Activated CD4-positive, alpha-beta T cell treated with anti-CD3 and anti-CD28 coated beads, Interleukin-2, Interleukin-4, amounts not matched to agents 100 ng/mL and 50 ng/mL, durations not matched to agents 16 hours and 8 hours (primary cell): ENCODE measurements at regions not wholly inside any gene's neighbourhood (a gene's known extent, or its start where the extent isn't known, plus 50 kb on each side); places are given as distances from the start of the nearest gene placed in this dataset.

ENCODE experiments used
- DNase-seq: peaks from one replicate; pipeline ENCODE4 v3.0.0-alpha.2; 2020; ENCODE audit warnings: low spot score

- no peak for DNase-seq
Observed at GRCh38 chr5:146940295-146940694, 61.7 kb upstream of the PPP2R2B start.

DNA sequence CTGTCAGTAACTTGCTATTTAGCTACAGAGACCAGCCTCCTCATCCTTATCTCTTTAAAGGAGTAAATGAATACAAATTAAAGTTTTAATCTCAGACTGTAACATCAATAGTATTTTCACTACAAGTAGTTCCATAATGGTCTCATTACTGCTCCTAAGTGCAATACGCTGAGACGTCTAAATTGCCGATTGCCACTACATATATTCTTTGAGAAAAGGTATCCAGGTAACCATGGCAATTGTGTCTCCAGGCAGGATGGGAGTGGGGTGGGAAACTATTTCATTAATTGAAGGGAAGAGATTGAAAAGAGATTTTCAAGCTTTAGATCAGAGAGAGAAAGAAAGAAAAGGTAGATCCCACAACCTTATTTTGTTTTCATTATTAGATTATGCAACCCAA, 65.5 kb upstream of the PPP2R2B start:
- no peak for DNase-seq

GRCh38 chr5:146944764-146945616, 66.4 kb upstream of the PPP2R2B start:
- no peak for DNase-seq

- no peak for DNase-seq
Observed at GRCh38 chr5:146945617-146946084, 67.1 kb upstream of the PPP2R2B start.

DNA sequence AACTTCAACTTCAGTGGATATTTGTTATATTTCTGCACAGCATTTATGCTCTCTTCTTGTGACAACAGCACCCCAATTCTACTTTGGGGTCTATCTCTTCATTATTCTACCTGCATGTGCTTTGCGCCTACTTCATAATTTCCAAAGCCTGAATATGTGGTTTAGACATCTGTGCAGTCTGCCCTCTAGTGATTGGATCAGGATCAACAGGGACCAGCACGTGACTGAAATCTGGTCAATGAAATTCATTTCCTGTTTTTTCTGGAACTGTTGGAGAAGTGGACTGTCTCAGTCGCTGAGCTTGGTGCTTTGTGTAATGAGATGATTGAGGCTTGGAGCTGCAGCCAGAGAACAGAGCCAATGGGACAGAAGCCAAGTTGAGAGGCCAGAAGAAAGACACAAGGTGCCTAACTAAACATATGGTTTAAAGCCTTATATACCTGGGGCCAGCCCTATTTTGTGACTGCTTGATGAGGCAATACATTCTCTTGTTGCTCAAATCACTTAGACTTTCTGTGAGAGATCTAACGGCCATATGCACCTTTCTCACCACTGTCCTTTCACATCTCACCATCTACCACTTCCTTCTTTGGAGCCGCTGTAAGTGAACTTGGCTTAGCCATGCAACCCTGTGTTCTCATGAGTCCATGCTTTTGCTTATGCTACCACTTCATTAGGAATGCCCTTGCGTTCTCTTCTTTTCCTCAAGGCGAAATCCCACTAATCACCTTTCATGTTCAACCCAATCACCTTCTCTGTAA, 68.8 kb upstream of the PPP2R2B start:
- no peak for DNase-seq

- no peak for DNase-seq
Observed at GRCh38 chr5:146948666-146949065, 70.1 kb upstream of the PPP2R2B start.

- DNase-seq: no peak
Observed at GRCh38 chr5:146952168-146952567, 73.6 kb upstream of the PPP2R2B start.

DNA sequence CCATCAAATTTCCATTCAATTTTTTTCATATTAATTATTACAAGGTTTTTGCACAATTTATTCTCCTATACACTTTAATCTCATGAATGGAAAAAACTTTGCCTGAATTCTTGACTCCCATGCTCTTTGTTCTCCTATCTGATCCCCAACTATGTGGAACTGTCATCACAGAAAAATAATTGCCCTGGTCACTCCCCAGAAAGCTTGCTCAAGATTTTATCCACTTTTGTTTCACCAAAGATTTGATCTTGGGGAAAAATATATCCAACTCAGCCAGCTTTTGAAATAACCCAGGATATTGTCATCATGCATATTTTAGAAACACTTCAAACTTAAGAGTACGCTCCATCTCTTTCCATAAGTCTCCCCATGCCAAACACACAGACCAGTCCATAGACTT, 77.7 kb upstream of the PPP2R2B start:
- no peak for DNase-seq

GRCh38 chr5:146959360-146959759, 80.8 kb upstream of the PPP2R2B start:
- no peak for DNase-seq

GRCh38 chr5:146962801-146963355, 84.3 kb upstream of the PPP2R2B start:
- no peak for DNase-seq

DNA sequence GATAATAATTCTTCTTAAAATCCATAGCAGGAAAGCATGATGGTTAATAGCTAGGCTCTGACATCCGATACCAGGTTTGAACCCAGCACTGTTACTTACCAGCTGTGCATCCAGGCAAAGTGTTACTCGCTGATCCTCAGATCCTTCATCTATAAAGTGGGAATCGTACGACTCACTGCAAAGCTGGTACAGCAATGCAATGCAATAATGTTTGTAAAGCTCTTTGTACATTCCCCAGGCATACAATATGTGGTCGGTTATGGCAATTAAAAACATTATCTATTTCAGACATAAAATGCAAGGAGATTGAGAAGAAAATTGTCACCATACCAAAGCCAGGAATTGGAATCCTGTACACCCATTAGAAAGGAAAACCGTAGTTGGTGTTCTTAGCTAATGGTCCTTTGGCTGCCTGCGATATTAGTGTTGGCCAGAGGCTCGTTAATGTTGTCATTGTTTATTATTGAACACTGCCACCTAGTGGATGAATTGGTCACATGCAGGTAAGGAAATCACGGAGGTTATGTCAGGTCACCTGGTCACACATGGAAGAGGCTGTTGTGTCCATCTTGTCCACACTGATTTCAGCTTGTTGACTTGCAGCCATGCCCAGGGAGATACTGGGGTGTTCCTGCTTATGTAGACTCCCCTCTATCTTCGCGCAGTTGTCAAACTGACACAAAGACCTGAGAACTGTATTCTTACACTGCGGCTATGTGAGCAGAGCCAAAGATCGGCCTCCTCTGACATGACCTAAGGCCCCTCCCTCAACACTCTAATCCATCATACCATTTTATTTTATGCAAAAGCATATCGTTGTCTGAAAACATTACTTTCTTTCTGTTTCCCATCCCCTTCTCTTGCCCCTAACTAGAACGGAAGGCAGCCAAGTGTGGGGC, 87.5 kb upstream of the PPP2R2B start:
- peak; percentile 79 for DNase-seq

GRCh38 chr5:146967646-146968045, 89.1 kb upstream of the PPP2R2B start:
- DNase-seq: no peak

DNA sequence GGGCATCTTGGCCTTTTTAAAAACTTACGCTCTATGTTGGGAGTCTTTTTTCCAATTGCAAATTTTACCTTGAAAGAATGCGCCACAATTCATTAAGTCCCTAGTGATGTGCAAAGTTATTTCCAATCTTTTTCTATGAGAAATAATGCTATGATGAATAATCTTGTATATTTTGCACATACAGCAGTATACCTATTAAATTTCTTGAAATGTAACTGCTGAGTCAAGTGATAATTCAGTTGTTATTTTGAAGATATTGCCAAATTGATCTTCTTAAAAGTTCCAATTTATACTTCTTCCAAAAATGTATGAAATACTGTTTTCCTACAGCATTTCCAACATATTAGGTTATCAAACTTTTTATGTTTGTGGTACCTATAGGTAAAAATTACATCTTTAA, 92.8 kb upstream of the PPP2R2B start:
- no peak for DNase-seq

DNA sequence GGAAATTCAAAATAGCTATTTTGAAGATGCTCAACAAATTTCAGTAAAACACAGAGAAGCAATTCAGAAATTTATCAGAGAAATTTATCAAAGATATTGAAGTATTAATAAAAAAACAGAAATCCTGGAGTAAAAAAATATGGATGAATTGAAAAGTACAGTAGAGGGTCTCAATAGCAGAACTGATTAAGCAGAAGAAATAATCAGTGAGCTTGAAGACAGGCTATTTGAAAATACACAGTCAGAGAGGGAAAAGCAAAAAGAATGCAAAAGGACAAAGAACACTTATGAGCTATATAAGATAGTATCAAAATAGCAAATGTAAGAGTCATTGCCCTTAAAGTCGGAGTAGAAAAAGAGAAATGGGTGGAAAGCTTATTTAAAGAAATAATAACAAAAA, 107.9 kb upstream of the PPP2R2B start:
- no peak for DNase-seq

DNA sequence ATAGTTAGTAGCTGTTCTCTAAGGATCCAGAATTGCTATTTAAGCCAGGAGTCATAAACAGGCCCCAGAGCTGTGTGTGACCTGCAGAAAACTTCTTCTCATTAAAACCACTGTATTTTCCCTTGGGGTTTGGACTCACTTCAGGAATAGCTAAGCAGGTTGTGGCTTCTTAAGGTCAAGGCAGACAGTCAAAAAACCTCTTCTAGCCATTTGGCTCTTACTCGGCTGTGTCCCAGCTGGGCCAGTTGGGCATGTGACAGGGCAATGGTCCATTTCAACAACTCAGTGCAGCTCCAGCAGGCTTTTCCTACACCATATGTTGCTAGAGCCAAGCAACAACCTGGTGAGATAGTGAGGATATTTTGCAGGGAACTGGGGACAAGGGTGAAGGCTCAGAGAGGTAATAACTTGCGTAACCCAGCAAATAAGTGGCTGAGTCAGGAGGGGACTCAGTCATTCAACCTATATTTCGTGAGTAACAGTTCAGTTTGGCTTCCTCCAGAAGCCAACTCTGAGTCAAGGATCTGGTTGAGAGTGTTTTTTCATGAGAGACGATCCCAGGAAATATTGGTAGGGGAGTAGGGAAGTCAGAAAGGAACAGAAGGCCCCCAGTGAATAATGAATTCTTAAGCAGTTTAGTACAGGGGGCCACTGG, 115.4 kb upstream of the PPP2R2B start:
- DNase-seq: no peak

DNA sequence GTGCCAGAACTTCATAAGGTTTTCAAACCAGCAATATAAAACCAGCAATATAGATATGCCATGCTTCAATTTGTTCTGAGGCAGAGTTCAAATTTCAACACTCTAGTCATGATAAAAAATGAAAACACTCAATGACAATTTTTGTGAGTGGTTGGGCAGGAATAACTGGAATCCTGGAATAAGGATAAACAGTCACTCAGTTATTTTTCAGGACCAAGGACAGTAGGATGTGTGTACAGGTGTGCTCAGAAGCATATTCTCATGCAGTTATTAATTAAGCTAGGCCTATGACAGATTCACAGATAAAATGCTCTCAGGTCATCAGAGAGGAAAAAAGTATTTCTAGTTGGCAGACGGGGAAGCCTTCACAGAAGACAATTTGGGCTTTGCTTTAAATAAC, 117.3 kb upstream of the PPP2R2B start:
- DNase-seq: no peak

DNA sequence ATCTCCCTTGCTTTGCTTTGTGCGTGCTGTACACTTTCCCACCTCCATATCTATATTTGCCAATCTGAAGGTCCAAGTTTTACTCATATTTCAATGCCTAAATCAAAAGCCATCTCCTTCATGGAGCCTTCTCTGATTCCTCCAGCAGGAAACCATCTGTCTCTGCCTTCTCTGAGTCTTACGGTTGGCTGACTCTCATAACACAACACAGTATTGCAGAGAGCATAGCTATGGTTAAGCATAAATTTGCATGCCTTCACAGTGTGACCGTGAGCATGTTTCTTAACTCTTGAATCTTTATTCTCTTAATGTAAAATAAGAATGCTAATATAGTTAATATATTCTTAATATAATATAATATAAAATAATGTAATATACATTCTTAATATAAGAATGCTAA, 136.8 kb upstream of the PPP2R2B start:
- no peak for DNase-seq

GRCh38 chr5:147017191-147017590, 138.6 kb upstream of the PPP2R2B start:
- no peak for DNase-seq

- DNase-seq: no peak
Observed at GRCh38 chr5:147017621-147018020, 139.1 kb upstream of the PPP2R2B start.

DNA sequence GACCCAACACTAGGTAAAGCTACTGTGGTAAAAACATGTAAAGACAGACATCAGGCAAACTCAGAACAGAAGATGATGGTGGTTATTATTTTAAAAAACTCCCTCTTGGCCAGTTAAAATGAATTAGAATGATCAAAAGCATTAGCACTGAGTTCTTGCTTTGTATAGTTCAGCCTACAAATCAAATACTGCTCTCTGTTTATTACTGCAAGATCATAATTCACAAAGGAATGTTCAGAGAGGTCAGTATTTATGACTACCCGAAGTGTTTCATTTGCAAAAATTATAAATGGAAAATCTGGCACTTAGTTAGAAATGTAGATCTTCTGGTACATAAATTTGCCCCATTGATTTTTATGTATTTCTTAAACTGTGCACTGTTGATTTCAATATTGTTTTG, 140.3 kb upstream of the PPP2R2B start:
- DNase-seq: no peak

DNA sequence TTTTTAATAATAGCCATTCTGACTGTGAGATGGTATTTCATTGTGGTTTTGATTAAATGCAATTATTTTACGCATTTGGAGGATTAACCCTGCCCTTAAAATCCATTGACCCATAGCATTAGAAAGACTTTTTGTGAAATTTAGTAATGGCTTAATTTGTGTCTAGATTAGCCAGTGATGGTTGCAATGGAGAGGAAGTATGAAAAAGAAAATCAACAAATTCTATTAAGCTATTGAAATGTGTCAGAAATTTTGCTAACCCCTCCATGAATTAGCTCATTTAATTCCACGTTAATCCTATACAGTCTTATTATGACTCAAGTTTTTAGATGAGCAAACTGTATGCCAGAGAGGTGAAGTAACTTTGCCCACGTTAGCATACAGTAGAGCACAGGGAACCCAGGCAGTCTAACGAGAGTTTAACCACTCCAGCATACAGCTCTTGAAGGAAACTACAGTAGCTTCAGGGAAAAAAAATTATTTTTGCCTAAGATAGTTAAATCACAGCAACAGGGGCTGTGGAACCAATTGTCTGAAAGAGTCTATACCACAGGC, 158.2 kb upstream of the PPP2R2B start:
- DNase-seq: no peak
